ENCODE measurements at regions not wholly inside any gene's neighbourhood (a gene's known extent, or its start where the extent isn't known, plus 50 kb on each side); places are given as distances from the start of the nearest gene placed in this dataset.

DNA sequence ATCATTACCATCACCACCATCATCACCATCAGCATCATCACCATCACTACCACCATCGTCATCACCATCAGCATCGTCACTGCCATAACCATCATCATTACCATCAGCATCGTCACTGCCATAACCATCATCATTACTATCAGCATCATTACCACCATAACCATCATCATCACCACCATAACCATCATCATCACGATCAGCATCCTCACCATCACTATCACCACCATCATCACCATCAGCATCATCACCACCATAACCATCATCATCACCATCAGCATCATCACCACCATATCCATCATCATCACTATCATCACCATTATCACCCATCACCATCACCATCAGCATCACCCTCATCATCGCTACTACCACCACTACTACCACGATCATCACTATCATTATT lies 493.9 kb upstream of the TBX3 start:
- TF ChIP-seq, protein P1, sequence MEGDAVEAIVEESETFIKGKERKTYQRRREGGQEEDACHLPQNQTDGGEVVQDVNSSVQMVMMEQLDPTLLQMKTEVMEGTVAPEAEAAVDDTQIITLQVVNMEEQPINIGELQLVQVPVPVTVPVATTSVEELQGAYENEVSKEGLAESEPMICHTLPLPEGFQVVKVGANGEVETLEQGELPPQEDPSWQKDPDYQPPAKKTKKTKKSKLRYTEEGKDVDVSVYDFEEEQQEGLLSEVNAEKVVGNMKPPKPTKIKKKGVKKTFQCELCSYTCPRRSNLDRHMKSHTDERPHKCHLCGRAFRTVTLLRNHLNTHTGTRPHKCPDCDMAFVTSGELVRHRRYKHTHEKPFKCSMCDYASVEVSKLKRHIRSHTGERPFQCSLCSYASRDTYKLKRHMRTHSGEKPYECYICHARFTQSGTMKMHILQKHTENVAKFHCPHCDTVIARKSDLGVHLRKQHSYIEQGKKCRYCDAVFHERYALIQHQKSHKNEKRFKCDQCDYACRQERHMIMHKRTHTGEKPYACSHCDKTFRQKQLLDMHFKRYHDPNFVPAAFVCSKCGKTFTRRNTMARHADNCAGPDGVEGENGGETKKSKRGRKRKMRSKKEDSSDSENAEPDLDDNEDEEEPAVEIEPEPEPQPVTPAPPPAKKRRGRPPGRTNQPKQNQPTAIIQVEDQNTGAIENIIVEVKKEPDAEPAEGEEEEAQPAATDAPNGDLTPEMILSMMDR (conservative IDR thresholded peaks at IDR 0.05): no peak
- no peak for TF ChIP-seq ZFX (IDR thresholded peaks at IDR 0.05)

All from C4-2B (cell line).